IMR-90 (cell line): ENCODE measurements at regions not wholly inside any gene's neighbourhood (a gene's known extent, or its start where the extent isn't known, plus 50 kb on each side); places are given as distances from the start of the nearest gene placed in this dataset.

Source experiments
- ATAC-seq: fragments of 200-7000 bp; cut with Tn5 transposase; 2 replicates; pipeline ENCODE4 v1.9.1; 2020; ENCODE audit warnings: low read depth, mild to moderate bottlenecking, moderate library complexity
- BruUV-seq: library from RNA; stranded (reverse); fragments of 400-500 nt; replicated peaks from 2 replicates; lab custom pipeline; 2021; lab: Mats Ljungman, UMichigan
- CTCF ChIA-PET: fragments of 300-600 bp; formaldehyde crosslinking; extraction: SDS; loops from one replicate; lab custom pipeline; 2021; ENCODE audit warnings: antibody characterized with exemption; lab: Yijun Ruan, JAX
- POLR2A ChIA-PET: fragments of 300-600 bp; sonication (Branson Sonifier 250); formaldehyde crosslinking; loops from one replicate; lab custom pipeline; 2022; ENCODE audit warnings: antibody characterized with exemption; ENCODE audit not compliant: unreplicated experiment; lab: Charles Lee
- DNase-seq: peaks from one replicate; pipeline ENCODE4 v3.0.0; 2013
- H2AFZ ChIP-seq: replicated peaks from 2 replicates; pipeline ENCODE3; 2013; ENCODE audit warnings: low read length, mild to moderate bottlenecking; ENCODE audit not compliant: poor library complexity
- H2AK5ac ChIP-seq: 2 replicates; pipeline ENCODE4 v1.6.1; 2013; ENCODE audit warnings: low read depth, low read length, inconsistent platforms
- H2AK9ac ChIP-seq: replicated peaks from 2 replicates; pipeline ENCODE3; 2013; ENCODE audit warnings: mild to moderate bottlenecking, low read depth, low read length, moderate library complexity; ENCODE audit not compliant: poor library complexity
- H2BK120ac ChIP-seq: 2 replicates; pipeline ENCODE4 v1.6.1; 2013; ENCODE audit warnings: low read depth, low read length, inconsistent platforms
- H2BK15ac ChIP-seq: 3 replicates; pipeline ENCODE4 v1.6.1; 2013; ENCODE audit warnings: low read depth, low read length, inconsistent platforms
- H2BK20ac ChIP-seq: 2 replicates; pipeline ENCODE4 v1.6.1; 2013; ENCODE audit warnings: low read depth, mild to moderate bottlenecking, inconsistent platforms, low read length, moderate library complexity
- H2BK5ac ChIP-seq: 2 replicates; pipeline ENCODE4 v1.6.1; 2013; ENCODE audit warnings: mild to moderate bottlenecking, low read depth, low read length, inconsistent platforms; ENCODE audit not compliant: poor library complexity, severe bottlenecking
- H3K14ac ChIP-seq: replicated peaks from 2 replicates; pipeline ENCODE4 v1.6.1; 2013; ENCODE audit warnings: low read depth, low read length, inconsistent platforms
- H3K18ac ChIP-seq: 2 replicates; pipeline ENCODE4 v1.6.1; 2013; ENCODE audit warnings: low read depth, low read length, control low read depth
- H3K23ac ChIP-seq: 2 replicates; pipeline ENCODE4 v1.6.1; 2013; ENCODE audit warnings: low read depth, low read length, inconsistent platforms
- H3K27ac ChIP-seq: 2 replicates; pipeline ENCODE4 v1.5.1; 2013; ENCODE audit warnings: mild to moderate bottlenecking, control low read depth, low read length; ENCODE audit not compliant: insufficient read depth
- H3K27me3 ChIP-seq: 2 replicates; pipeline ENCODE4 v1.6.1; 2013; ENCODE audit warnings: low read length; ENCODE audit not compliant: control insufficient read depth, insufficient read depth
- H3K36me3 ChIP-seq: 2 replicates; pipeline ENCODE4 v1.6.1; 2013; ENCODE audit warnings: low read length, mixed read lengths; ENCODE audit not compliant: control insufficient read depth, insufficient read depth
- H3K4ac ChIP-seq: 2 replicates; pipeline ENCODE4 v1.6.1; 2013; ENCODE audit warnings: low read depth, low read length, inconsistent platforms
- H3K4me1 ChIP-seq: 2 replicates; pipeline ENCODE4 v1.6.1; 2013; ENCODE audit warnings: low read length, mixed read lengths; ENCODE audit not compliant: control insufficient read depth, insufficient read depth
- H3K4me2 ChIP-seq: 2 replicates; pipeline ENCODE4 v1.6.1; 2013; ENCODE audit warnings: low read depth, mild to moderate bottlenecking, control low read depth, low read length, moderate library complexity
- H3K4me3 ChIP-seq: 2 replicates; pipeline ENCODE4 v1.5.1; 2013; ENCODE audit warnings: low read depth, mild to moderate bottlenecking, control low read depth, low read length, moderate library complexity; ENCODE audit not compliant: insufficient read depth
- H3K56ac ChIP-seq: 2 replicates; pipeline ENCODE4 v1.6.1; 2013; ENCODE audit warnings: low read length, inconsistent platforms; ENCODE audit not compliant: insufficient read depth; ENCODE audit errors: extremely low read depth
- H3K79me1 ChIP-seq, 2 experiments: 2 replicates each; pipeline ENCODE4 v1.6.1; 2013; ENCODE audit warnings: low read length in 2 of 2, inconsistent platforms in 1 of 2, low read depth in 1 of 2
- H3K9ac ChIP-seq: 2 replicates; pipeline ENCODE4 v1.6.1; 2013; ENCODE audit warnings: low read depth, low read length, control low read depth
- H3K9me1 ChIP-seq: 2 replicates; pipeline ENCODE4 v1.6.1; 2013; ENCODE audit warnings: low read length, inconsistent platforms; ENCODE audit not compliant: insufficient read depth
- H3K9me3 ChIP-seq: 2 replicates; pipeline ENCODE4 v1.6.1; 2013; ENCODE audit warnings: low read length; ENCODE audit not compliant: control insufficient read depth, insufficient read depth
- H4K20me1 ChIP-seq: 2 replicates; pipeline ENCODE4 v1.6.1; 2013; ENCODE audit warnings: low read length, inconsistent platforms; ENCODE audit not compliant: insufficient read depth
- H4K5ac ChIP-seq: 2 replicates; pipeline ENCODE4 v1.6.1; 2013; ENCODE audit warnings: mild to moderate bottlenecking, low read depth, low read length, control low read depth
- H4K8ac ChIP-seq, 2 experiments: 2 replicates each; pipeline ENCODE4 v1.6.1; 2013; ENCODE audit warnings: low read depth in 2 of 2, low read length in 2 of 2, control low read depth in 1 of 2, inconsistent platforms in 1 of 2
- H4K91ac ChIP-seq: 2 replicates; pipeline ENCODE4 v1.6.1; 2013; ENCODE audit warnings: low read depth, low read length, inconsistent platforms; ENCODE audit not compliant: insufficient read depth
- BHLHE40 ChIP-seq: fragments of 150-350 bp; IDR thresholded peaks from 2 replicates; pipeline ENCODE4 v1.6.1; 2016; ENCODE audit warnings: mild to moderate bottlenecking, low read depth, low read length
- CEBPB ChIP-seq: IDR thresholded peaks from 2 replicates; pipeline ENCODE4 v1.6.1; 2012; ENCODE audit warnings: low read depth, low read length, improper control_type of control experiment
- MAFK ChIP-seq: IDR thresholded peaks from 2 replicates; pipeline ENCODE4 v1.6.1; 2012; ENCODE audit warnings: low read depth, low read length, improper control_type of control experiment
- MXI1 ChIP-seq: IDR thresholded peaks from 2 replicates; pipeline ENCODE4 v1.6.1; 2012; ENCODE audit warnings: low read depth, mild to moderate bottlenecking, low read length, moderate library complexity, borderline replicate concordance
- NFE2L2 ChIP-seq: fragments of 150-350 bp; IDR thresholded peaks from 2 replicates; pipeline ENCODE4 v1.6.1; 2016; ENCODE audit warnings: low read depth, mild to moderate bottlenecking, low read length
- RFX5 ChIP-seq: IDR thresholded peaks from 2 replicates; pipeline ENCODE4 v1.8.0; 2012; ENCODE audit warnings: low read depth, mild to moderate bottlenecking, low read length, moderate library complexity
- WGBS, 2 experiments: methylation state at CpG; one replicate each; pipeline versions ENCODE4 v1.1.5 to v1.1.7; 2013; ENCODE audit warnings: missing lambda C conversion rate in 2 of 2; ENCODE audit not compliant: insufficient read length in 1 of 2; ENCODE audit errors: extremely low coverage in 2 of 2; 5-methylcytosine and 5-hydroxymethylcytosine counted together
- dilution Hi-C: fragments of 300-500 bp; cut with HindIII; formaldehyde crosslinking; loops from one replicate; pipeline ENCODE4 v1.14.3; 2018; ENCODE audit warnings: low sequenced_read_pairs; ENCODE audit not compliant: unreplicated experiment
- in situ Hi-C: fragments of 300-500 bp; cut with MboI; formaldehyde crosslinking; loops from 3 replicates; pipeline ENCODE4 v1.14.3; 2019; ENCODE audit warnings: low sequenced_read_pairs, inconsistent platforms, mixed read lengths
- intact Hi-C: fragments of 100-400 bp; cut with micrococcal nuclease; formaldehyde crosslinking; loops from 2 replicates; pipeline ENCODE4 v1.10.0; 2022
- TF ChIP-seq, protein P1 (sequence below): fragments of 150-350 bp; IDR thresholded peaks from 2 replicates; pipeline ENCODE4 v1.6.1; 2016; ENCODE audit warnings: low read depth, mild to moderate bottlenecking, low read length, moderate library complexity, borderline replicate concordance
- TF ChIP-seq, protein P2 (sequence below): fragments of 150-350 bp; IDR thresholded peaks from 2 replicates; pipeline ENCODE4 v1.6.1; 2017; ENCODE audit warnings: mild to moderate bottlenecking, antibody characterized with exemption, low read length, low read depth

DNA sequence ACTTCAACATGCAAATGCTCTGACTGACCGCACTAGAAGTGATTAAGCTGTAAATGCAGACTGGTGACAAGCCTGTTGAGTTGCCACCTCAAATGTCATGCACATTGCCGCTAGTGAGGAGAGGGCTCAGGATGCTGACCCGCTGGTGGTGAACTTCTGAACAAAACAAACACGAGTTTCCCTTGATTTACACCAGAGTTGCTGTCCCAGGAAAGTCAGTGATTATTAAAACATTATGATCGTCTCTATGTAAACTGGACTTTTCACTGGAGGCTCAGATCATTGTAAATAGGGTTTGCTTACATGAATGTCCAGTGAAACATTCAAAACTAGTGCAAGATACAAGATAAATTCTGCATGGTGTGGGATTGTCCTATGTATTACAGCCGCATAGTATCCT, 420.1 kb downstream of the PREX1 start:
- POLR2A ChIA-PET = no interaction called here
- WGBS, 2 experiments = 0% methylated on average over 1 of the region's 6 CpGs; no CpG with 5 or more reads in 1 of the 2 experiments

More for the DNA sequence above, 420.1 kb downstream of the PREX1 start:
- Histone ChIP-seq H4K8ac (no peak overlapping the region), H3K4ac (no peak overlapping the region), H4K91ac (no peak overlapping the region), H3K36me3 (no peaks in the 10 kb centered on the region), H3K4me1 (no peaks in the 10 kb centered on the region), H2BK5ac (no peak overlapping the region), H3K27ac (no peak overlapping the region), H3K9me3 (no peaks in the 10 kb centered on the region), H3K4me3 (no peak overlapping the region), H2BK15ac (no peak overlapping the region), H3K18ac (no peak overlapping the region), H3K9me1 (no peaks in the 10 kb centered on the region), H3K27me3 (peaks cover 3% of the 10 kb centered on the region; the same call in 1 of the 2 replicates), H3K23ac (no peak overlapping the region), H3K4me2 (no peak overlapping the region), H4K20me1 (no peaks in the 10 kb centered on the region), H2BK120ac (no peak overlapping the region), H2AFZ (no peak overlapping the region), H2AK5ac (no peak overlapping the region), H3K79me1 (no peaks in the 10 kb centered on the region), H3K56ac (no peak overlapping the region), H4K5ac (no peak overlapping the region), H3K14ac (no peak overlapping the region), H2AK9ac (no peak overlapping the region), H2BK20ac (no peak overlapping the region), H3K9ac (no peak overlapping the region)
- no peak for DNase-seq
- in situ Hi-C loops = no loop called here
- ATAC-seq = no peak
- CTCF ChIA-PET = no interaction called here
- intact Hi-C loops = no loop called here
- BruUV-seq = no TSS peak
- dilution Hi-C loops = no loop called here
- no peak for TF ChIP-seq RFX5
- TF ChIP-seq, protein P1, sequence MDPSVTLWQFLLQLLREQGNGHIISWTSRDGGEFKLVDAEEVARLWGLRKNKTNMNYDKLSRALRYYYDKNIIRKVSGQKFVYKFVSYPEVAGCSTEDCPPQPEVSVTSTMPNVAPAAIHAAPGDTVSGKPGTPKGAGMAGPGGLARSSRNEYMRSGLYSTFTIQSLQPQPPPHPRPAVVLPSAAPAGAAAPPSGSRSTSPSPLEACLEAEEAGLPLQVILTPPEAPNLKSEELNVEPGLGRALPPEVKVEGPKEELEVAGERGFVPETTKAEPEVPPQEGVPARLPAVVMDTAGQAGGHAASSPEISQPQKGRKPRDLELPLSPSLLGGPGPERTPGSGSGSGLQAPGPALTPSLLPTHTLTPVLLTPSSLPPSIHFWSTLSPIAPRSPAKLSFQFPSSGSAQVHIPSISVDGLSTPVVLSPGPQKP = no peak
- no peak for TF ChIP-seq CEBPB
- no peak for TF ChIP-seq BHLHE40
- no peak for TF ChIP-seq MAFK
- TF ChIP-seq MXI1 = no peak
- TF ChIP-seq, protein P2, sequence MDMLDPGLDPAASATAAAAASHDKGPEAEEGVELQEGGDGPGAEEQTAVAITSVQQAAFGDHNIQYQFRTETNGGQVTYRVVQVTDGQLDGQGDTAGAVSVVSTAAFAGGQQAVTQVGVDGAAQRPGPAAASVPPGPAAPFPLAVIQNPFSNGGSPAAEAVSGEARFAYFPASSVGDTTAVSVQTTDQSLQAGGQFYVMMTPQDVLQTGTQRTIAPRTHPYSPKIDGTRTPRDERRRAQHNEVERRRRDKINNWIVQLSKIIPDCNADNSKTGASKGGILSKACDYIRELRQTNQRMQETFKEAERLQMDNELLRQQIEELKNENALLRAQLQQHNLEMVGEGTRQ = no peak
- no peak for TF ChIP-seq NFE2L2
